ENCODE measurements at regions not wholly inside any gene's neighbourhood (a gene's known extent, or its start where the extent isn't known, plus 50 kb on each side); places are given as distances from the start of the nearest gene placed in this dataset.

DNA sequence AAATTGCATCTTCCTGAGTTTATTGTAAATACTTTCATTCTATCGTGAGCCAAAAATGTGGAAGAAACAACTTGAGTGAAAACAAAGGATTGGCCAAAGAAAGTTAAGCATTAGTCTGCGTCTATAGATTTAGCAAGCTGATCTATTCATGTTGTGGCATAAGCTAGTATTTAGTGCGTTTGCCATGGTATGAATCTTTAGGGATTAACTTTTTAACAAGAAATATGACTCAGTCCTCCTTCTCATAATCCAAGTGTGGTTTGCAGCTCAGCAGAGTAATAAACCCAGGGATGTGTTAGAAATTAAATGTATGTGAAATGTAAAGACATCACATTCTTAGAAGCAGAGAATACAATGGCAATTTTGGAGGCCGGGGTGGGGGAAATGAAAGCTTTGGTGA is 1110.9 kb downstream of the NLGN4X start:
- Histone ChIP-seq H3K79me2 (ENCODE audit: insufficient read depth) (no peaks in the 10 kb centered on the region), H3K4me1 (ENCODE audit: control insufficient read depth in 1 of 2, insufficient read depth in 2 of 2, low read depth in 1 of 2, low read length in 1 of 2) (no peaks in the 10 kb centered on the region; a peak in 1 of 4 replicates), H3K9me3 (no peaks in the 10 kb centered on the region), H3K27ac (ENCODE audit: low read depth in 2 of 2, low read length in 1 of 2) (no peak overlapping the region), H3K4me2 (no peak overlapping the region), H4K20me1 (ENCODE audit: insufficient read depth) (no peaks in the 10 kb centered on the region), H3K9ac (no peak overlapping the region), H3K36me3 (replicated peaks in 1 of 2; ENCODE audit: control insufficient read depth in 1 of 2, insufficient read depth in 2 of 2, low read length in 1 of 2) (no peaks in the 10 kb centered on the region), H2AFZ (ENCODE audit: low read depth) (no peak overlapping the region), H3K9me2 (no peaks in the 10 kb centered on the region), H3K4me3 (ENCODE audit: low read depth in 2 of 2, low read length in 1 of 2) (no peak overlapping the region), H3K27me3 (ENCODE audit: insufficient read depth) (no peaks in the 10 kb centered on the region), H3F3A (replicated peaks; ENCODE audit: insufficient read depth) (no peaks in the 10 kb centered on the region)
- WGBS (ENCODE audit: low lambda C conversion rate) = 21% methylated on average over 4 of the region's 4 CpGs
- TF ChIP-seq EP300 (IDR thresholded peaks at IDR 0.05; ENCODE audit: borderline replicate concordance in 1 of 2, low read depth in 1 of 2, low read length in 1 of 2) = no peak
- TF ChIP-seq PBX3 (IDR thresholded peaks at IDR 0.05) = no peak
- no peak for TF ChIP-seq RAD21 (IDR thresholded peaks at IDR 0.05; ENCODE audit: low read length)
- TF ChIP-seq YY1 (IDR thresholded peaks at IDR 0.05; ENCODE audit: low read depth) = no peak
- TF ChIP-seq, protein P1, sequence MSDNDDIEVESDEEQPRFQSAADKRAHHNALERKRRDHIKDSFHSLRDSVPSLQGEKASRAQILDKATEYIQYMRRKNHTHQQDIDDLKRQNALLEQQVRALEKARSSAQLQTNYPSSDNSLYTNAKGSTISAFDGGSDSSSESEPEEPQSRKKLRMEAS (IDR thresholded peaks at IDR 0.05; ENCODE audit: low read depth) = no peak
- TF ChIP-seq ELF1 (IDR thresholded peaks at IDR 0.05) = no peak
- TF ChIP-seq CHD2 (IDR thresholded peaks at IDR 0.05; ENCODE audit: low read length, partially characterized antibody) = no peak
- TF ChIP-seq, protein P2, sequence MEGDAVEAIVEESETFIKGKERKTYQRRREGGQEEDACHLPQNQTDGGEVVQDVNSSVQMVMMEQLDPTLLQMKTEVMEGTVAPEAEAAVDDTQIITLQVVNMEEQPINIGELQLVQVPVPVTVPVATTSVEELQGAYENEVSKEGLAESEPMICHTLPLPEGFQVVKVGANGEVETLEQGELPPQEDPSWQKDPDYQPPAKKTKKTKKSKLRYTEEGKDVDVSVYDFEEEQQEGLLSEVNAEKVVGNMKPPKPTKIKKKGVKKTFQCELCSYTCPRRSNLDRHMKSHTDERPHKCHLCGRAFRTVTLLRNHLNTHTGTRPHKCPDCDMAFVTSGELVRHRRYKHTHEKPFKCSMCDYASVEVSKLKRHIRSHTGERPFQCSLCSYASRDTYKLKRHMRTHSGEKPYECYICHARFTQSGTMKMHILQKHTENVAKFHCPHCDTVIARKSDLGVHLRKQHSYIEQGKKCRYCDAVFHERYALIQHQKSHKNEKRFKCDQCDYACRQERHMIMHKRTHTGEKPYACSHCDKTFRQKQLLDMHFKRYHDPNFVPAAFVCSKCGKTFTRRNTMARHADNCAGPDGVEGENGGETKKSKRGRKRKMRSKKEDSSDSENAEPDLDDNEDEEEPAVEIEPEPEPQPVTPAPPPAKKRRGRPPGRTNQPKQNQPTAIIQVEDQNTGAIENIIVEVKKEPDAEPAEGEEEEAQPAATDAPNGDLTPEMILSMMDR (IDR thresholded peaks at IDR 0.05) = no peak
- TF ChIP-seq, protein P3, sequence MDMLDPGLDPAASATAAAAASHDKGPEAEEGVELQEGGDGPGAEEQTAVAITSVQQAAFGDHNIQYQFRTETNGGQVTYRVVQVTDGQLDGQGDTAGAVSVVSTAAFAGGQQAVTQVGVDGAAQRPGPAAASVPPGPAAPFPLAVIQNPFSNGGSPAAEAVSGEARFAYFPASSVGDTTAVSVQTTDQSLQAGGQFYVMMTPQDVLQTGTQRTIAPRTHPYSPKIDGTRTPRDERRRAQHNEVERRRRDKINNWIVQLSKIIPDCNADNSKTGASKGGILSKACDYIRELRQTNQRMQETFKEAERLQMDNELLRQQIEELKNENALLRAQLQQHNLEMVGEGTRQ (IDR thresholded peaks at IDR 0.05; ENCODE audit: borderline replicate concordance, low read depth, low read length) = no peak
- no peak for TF ChIP-seq TAF1 (IDR thresholded peaks at IDR 0.05; ENCODE audit: borderline replicate concordance, low read depth, low read length)
- no peak for TF ChIP-seq FOXJ3 (CRISPR knock-in tag; IDR thresholded peaks at IDR 0.05)
- no peak for TF ChIP-seq GABPA (IDR thresholded peaks at IDR 0.05; ENCODE audit: low read depth)
- ChIA-PET POLR2A (no interaction called here), CTCF (interaction anchor here (1.0 kb wide), 1 partner anchor 12 kb away, joined by 3 read pairs; no protein-coding TSS in a partner anchor)
- DNase-seq = no peak

- Histone ChIP-seq H3K27me3 (ENCODE audit: insufficient read depth) (no peaks in the 10 kb centered on the region), H2AFZ (ENCODE audit: low read depth) (no peak overlapping the region), H3K9me2 (no peaks in the 10 kb centered on the region), H3K4me3 (ENCODE audit: low read depth in 2 of 2, low read length in 1 of 2) (no peak overlapping the region; a peak in 1 of 4 replicates), H3K9ac (no peak overlapping the region), H3K79me2 (ENCODE audit: insufficient read depth) (no peaks in the 10 kb centered on the region), H3K27ac (ENCODE audit: low read depth in 2 of 2, low read length in 1 of 2) (no peak overlapping the region), H4K20me1 (ENCODE audit: insufficient read depth) (no peaks in the 10 kb centered on the region), H3K36me3 (replicated peaks in 1 of 2; ENCODE audit: control insufficient read depth in 1 of 2, insufficient read depth in 2 of 2, low read length in 1 of 2) (no peaks in the 10 kb centered on the region), H3K4me1 (ENCODE audit: control insufficient read depth in 1 of 2, insufficient read depth in 2 of 2, low read depth in 1 of 2, low read length in 1 of 2) (no peaks in the 10 kb centered on the region; a peak in 1 of 4 replicates), H3K9me3 (no peaks in the 10 kb centered on the region), H3K4me2 (no peak overlapping the region), H3F3A (replicated peaks; ENCODE audit: insufficient read depth) (no peaks in the 10 kb centered on the region)
- DNase-seq = no peak
- ChIA-PET POLR2A (no interaction called here), CTCF (no interaction called here)
- WGBS (ENCODE audit: low lambda C conversion rate) = 5% methylated on average over 6 of the region's 6 CpGs
- TF ChIP-seq, protein P2 (IDR thresholded peaks at IDR 0.05) = peak; percentile 43
- no peak for TF ChIP-seq ELF1 (IDR thresholded peaks at IDR 0.05)
- TF ChIP-seq NFIC (IDR thresholded peaks at IDR 0.05; ENCODE audit: borderline replicate concordance) = no peak
- TF ChIP-seq EZH2phosphoT487 (IDR thresholded peaks at IDR 0.05; ENCODE audit: borderline replicate concordance, low read depth) = no peak
- TF ChIP-seq RAD21 (IDR thresholded peaks at IDR 0.05; ENCODE audit: low read length) = 0 out of 2 replicates have a peak, but pooled peaks have one; percentile 23
These were observed 1115.5 kb downstream of the NLGN4X start for GRCh38 chrX:5113128-5113527.

All from SK-N-SH (cell line).